SK-N-MC (cell line): ENCODE measurements at regions not wholly inside any gene's neighbourhood (a gene's known extent, or its start where the extent isn't known, plus 50 kb on each side); places are given as distances from the start of the nearest gene placed in this dataset.

Experiments used
- EZH2 ChIP-seq: fragments of 200-600 bp; sonication (generic); IDR thresholded peaks from one replicate; pipeline ENCODE4 v1.6.1; 2017; ENCODE audit warnings: antibody characterized with exemption
- POLR2AphosphoS5 ChIP-seq: IDR thresholded peaks from 2 replicates; pipeline ENCODE4 v1.6.1; 2012; ENCODE audit warnings: mild to moderate bottlenecking, low read depth, low read length, borderline replicate concordance

DNA sequence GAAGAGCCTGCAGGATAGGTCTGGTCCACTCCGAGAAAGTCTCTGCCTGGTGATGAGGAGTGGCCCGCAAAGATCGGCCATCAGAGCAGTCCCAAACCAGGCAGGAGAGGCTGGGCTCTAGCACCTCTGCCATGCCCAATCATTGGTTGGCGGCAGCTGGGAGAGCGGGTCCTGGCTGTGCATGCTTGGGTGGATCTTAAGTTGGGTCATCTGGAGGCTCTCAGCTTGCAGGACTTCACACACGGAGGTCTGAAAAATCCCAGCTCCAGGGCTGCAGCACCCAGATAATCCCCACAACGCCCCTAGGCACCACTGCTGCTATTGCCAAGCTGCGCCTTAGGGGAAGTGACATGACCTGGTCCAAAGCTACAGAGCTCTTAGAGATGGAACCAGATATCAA lies 766.7 kb upstream of the TBX3 start:
- TF ChIP-seq POLR2AphosphoS5 (no peak), EZH2 (no peak)
